Body of pancreas (tissue), 4 donors: ENCODE measurements at regions not wholly inside any gene's neighbourhood (a gene's known extent, or its start where the extent isn't known, plus 50 kb on each side); places are given as distances from the start of the nearest gene placed in this dataset.

Experiments used
- POLR2A ChIP-seq, 3 donors: fragments of 450-650 bp; IDR thresholded peaks; one replicate each; pipeline ENCODE4 v1.6.1; 2016; ENCODE audit warnings: antibody characterized with exemption in 3 of 3, mild to moderate bottlenecking in 2 of 3
- TF ChIP-seq, protein P1 (sequence below), 7 experiments: fragments of 450-650 bp in 4 of 7; fragments of 200-600 bp in 3 of 7; sonication (generic) in 3 of 7; IDR thresholded peaks; one replicate each; pipeline ENCODE4 v1.5.1; 2016 to 2019; ENCODE audit warnings: antibody characterized with exemption in 7 of 7

DNA sequence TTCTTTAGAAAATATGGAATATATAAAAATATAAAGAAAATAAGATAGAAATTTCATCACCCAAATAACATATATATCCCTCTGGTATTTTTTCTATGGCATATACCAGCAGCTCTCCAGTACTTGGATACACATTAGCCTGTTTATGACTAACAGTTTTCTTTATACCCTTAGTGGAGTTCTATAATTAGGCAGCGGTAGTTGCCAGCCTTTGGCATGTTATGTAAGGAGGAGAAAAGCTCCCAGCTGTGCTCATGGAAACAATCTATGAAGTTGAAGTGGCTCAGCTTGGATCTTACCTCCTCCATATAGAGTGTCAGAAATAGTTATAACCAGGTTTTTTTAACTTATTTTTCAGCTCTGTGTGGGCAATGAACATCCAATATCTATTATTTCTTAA is 1636.8 kb downstream of the AMY1C start:
- TF ChIP-seq, protein P1, sequence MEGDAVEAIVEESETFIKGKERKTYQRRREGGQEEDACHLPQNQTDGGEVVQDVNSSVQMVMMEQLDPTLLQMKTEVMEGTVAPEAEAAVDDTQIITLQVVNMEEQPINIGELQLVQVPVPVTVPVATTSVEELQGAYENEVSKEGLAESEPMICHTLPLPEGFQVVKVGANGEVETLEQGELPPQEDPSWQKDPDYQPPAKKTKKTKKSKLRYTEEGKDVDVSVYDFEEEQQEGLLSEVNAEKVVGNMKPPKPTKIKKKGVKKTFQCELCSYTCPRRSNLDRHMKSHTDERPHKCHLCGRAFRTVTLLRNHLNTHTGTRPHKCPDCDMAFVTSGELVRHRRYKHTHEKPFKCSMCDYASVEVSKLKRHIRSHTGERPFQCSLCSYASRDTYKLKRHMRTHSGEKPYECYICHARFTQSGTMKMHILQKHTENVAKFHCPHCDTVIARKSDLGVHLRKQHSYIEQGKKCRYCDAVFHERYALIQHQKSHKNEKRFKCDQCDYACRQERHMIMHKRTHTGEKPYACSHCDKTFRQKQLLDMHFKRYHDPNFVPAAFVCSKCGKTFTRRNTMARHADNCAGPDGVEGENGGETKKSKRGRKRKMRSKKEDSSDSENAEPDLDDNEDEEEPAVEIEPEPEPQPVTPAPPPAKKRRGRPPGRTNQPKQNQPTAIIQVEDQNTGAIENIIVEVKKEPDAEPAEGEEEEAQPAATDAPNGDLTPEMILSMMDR (IDR thresholded peaks at IDR 0.05): no peak
- no peak for TF ChIP-seq POLR2A (IDR thresholded peaks at IDR 0.05)
